HepG2 (cell line): ENCODE measurements at regions not wholly inside any gene's neighbourhood (a gene's known extent, or its start where the extent isn't known, plus 50 kb on each side); places are given as distances from the start of the nearest gene placed in this dataset.

Source experiments
- ATAC-seq: fragments of 200-7000 bp; cut with Tn5 transposase; 3 replicates; pipeline ENCODE4 v1.9.1; 2020; ENCODE audit warnings: mild to moderate bottlenecking, moderate library complexity
- BruUV-seq: library from RNA; stranded (reverse); fragments of 400-500 nt; replicated peaks from 2 replicates; lab custom pipeline; 2021; lab: Mats Ljungman, UMichigan
- CTCF ChIA-PET: fragments of 300-600 bp; formaldehyde crosslinking; extraction: SDS; loops from one replicate; lab custom pipeline; 2021; ENCODE audit warnings: low total read pairs, inconsistent platforms, low intra/inter-chr PET ratio; lab: Yijun Ruan, JAX
- POLR2A ChIA-PET: fragments of 350-600 bp; sonication (Branson Sonifier 250); formaldehyde crosslinking; loops from one replicate; lab custom pipeline; 2020; ENCODE audit warnings: antibody characterized with exemption, inconsistent platforms; lab: Yijun Ruan, JAX
- DNase-seq: peaks from one replicate; pipeline ENCODE4 v3.0.0-alpha.2; 2015; ENCODE audit warnings: low spot score
- FAIRE-seq: peaks from 3 replicates; lab custom pipeline; 2011; peaks lifted over from hg19 to GRCh38; lab: Jason Lieb, UNC
- H2AFZ ChIP-seq: one replicate; pipeline ENCODE4 v1.6.1; 2011; ENCODE audit warnings: low read length, inconsistent platforms
- H3K27ac ChIP-seq: fragments of 300-600 bp; 3 replicates; pipeline ENCODE4 v1.8.0; 2011; ENCODE audit warnings: mixed run types, mild to moderate bottlenecking, mixed read lengths, low read length, inconsistent platforms; ENCODE audit not compliant: insufficient read depth; ENCODE audit errors: extremely low read length
- H3K27me3 ChIP-seq, 2 experiments: fragments of 200-600 bp in 1 of 2; 2 replicates in 1 of 2; 3 replicates in 1 of 2; pipeline versions ENCODE4 v1.6.0 to v1.8.0; 2011; ENCODE audit warnings: low read length in 2 of 2, mild to moderate bottlenecking in 2 of 2, moderate library complexity in 2 of 2, inconsistent platforms in 1 of 2; ENCODE audit not compliant: insufficient read depth in 2 of 2, control insufficient read depth in 1 of 2
- H3K36me3 ChIP-seq, 2 experiments: fragments of 200-600 bp in 1 of 2; replicated peaks in 1 of 2; 2 replicates in 1 of 2; 3 replicates in 1 of 2; pipeline versions ENCODE4 v1.5.1 to v1.8.0; 2011; ENCODE audit warnings: low read length in 2 of 2, inconsistent platforms in 1 of 2; ENCODE audit not compliant: insufficient read depth in 2 of 2, control insufficient read depth in 1 of 2
- H3K4me1 ChIP-seq: 2 replicates; pipeline ENCODE4 v1.5.1; 2012; ENCODE audit warnings: low read length, inconsistent platforms; ENCODE audit not compliant: insufficient read depth
- H3K4me2 ChIP-seq: 2 replicates; pipeline ENCODE4 v1.6.0; 2011; ENCODE audit warnings: low read depth, low read length, inconsistent platforms
- H3K4me3 ChIP-seq, 3 experiments: fragments of 200-600 bp in 1 of 3; sonication (generic), shearing (Covaris generic) in 1 of 3; replicated peaks in 1 of 3; 2 replicates each; pipeline ENCODE4 v1.5.1; 2011 to 2016; ENCODE audit warnings: low read length in 3 of 3, inconsistent platforms in 2 of 3, low read depth in 2 of 3, mild to moderate bottlenecking in 2 of 3, control low read depth in 1 of 3, mixed read lengths in 1 of 3; ENCODE audit not compliant: insufficient read depth in 1 of 3
- H3K79me2 ChIP-seq: one replicate; pipeline ENCODE4 v1.6.1; 2011; ENCODE audit warnings: low read length, inconsistent platforms; ENCODE audit not compliant: insufficient read depth
- H3K9ac ChIP-seq: 2 replicates; pipeline ENCODE4 v1.6.0; 2011; ENCODE audit warnings: mild to moderate bottlenecking, low read depth, low read length, inconsistent platforms; ENCODE audit not compliant: insufficient read depth
- H3K9me3 ChIP-seq: 2 replicates; pipeline ENCODE4 v1.5.1; 2012; ENCODE audit warnings: mild to moderate bottlenecking, low read length
- H4K20me1 ChIP-seq: 2 replicates; pipeline ENCODE4 v1.6.0; 2011; ENCODE audit warnings: inconsistent platforms, mild to moderate bottlenecking, low read length, moderate library complexity; ENCODE audit not compliant: insufficient read depth
- ATF1 ChIP-seq: IDR thresholded peaks from 2 replicates; pipeline ENCODE4 v1.6.1; 2016; ENCODE audit warnings: mild to moderate bottlenecking, control low read depth
- MED13 ChIP-seq: sonication (generic); formaldehyde crosslinking; IDR thresholded peaks from 2 replicates; pipeline ENCODE4 v1.5.0; 2020; ENCODE audit warnings: missing genetic modification reagents
- RNF2 ChIP-seq: fragments of 450-650 bp; conservative IDR thresholded peaks from 2 replicates; pipeline ENCODE4 v1.6.1; 2016; ENCODE audit warnings: low read depth
- SAFB2 ChIP-seq: sonication (generic); formaldehyde crosslinking; IDR thresholded peaks from 2 replicates; pipeline ENCODE4 v1.5.1; 2020; ENCODE audit warnings: missing genetic modification reagents, low read depth, mild to moderate bottlenecking, borderline replicate concordance
- SRSF4 ChIP-seq: fragments of 200-400 bp; formaldehyde crosslinking; IDR thresholded peaks from one replicate; pipeline ENCODE4 v1.6.1; 2018; ENCODE audit warnings: mild to moderate bottlenecking, low read depth, low read length, moderate library complexity; ENCODE audit not compliant: poor library complexity, severe bottlenecking
- THAP8 ChIP-seq: sonication (generic); formaldehyde crosslinking; IDR thresholded peaks from 2 replicates; pipeline ENCODE4 v1.5.1; 2020; ENCODE audit warnings: missing genetic modification reagents, mild to moderate bottlenecking, borderline replicate concordance
- ZNF567 ChIP-seq: sonication (generic); formaldehyde crosslinking; IDR thresholded peaks from 2 replicates; pipeline ENCODE4 v1.8.1; 2023; ENCODE audit warnings: mild to moderate bottlenecking, missing genetic modification reagents, borderline replicate concordance
- ZNF703 ChIP-seq: sonication (generic); formaldehyde crosslinking; IDR thresholded peaks from 2 replicates; pipeline ENCODE4 v1.5.1; 2020; ENCODE audit warnings: missing genetic modification reagents, mild to moderate bottlenecking, moderate library complexity, borderline replicate concordance
- ZNF737 ChIP-seq: sonication (generic); formaldehyde crosslinking; IDR thresholded peaks from 2 replicates; pipeline ENCODE4 v1.5.0; 2020; ENCODE audit warnings: missing genetic modification reagents, mild to moderate bottlenecking, borderline replicate concordance
- WGBS: methylation state at CpG from one replicate; pipeline ENCODE4 v1.1.6; 2017; ENCODE audit warnings: low lambda C conversion rate; 5-methylcytosine and 5-hydroxymethylcytosine counted together
- in situ Hi-C: cut with HindIII; loops from 2 replicates; pipeline ENCODE4 v1.10.0; 2017; ENCODE audit warnings: low pct_unique_long_range_greater_than_20kb; ENCODE audit not compliant: extremely low pct_ligation_motif_present
- intact Hi-C: fragments of 100-400 bp; cut with micrococcal nuclease; formaldehyde crosslinking; loops from one replicate; pipeline ENCODE4 v1.10.0; 2022; ENCODE audit not compliant: unreplicated experiment
- TF ChIP-seq, protein P1 (sequence below): sonication (generic); formaldehyde crosslinking; IDR thresholded peaks from 2 replicates; pipeline ENCODE4 v1.4.0; 2020; ENCODE audit warnings: missing genetic modification reagents

- in situ Hi-C loops (no loop called here), intact Hi-C loops (loop anchor here (10.0 kb wide), 1 partner anchor 53 kb away; no protein-coding TSS in a partner anchor)
- 75% methylated on average over 1 of the region's 1 CpG for WGBS
- BruUV-seq, result no TSS peak
- Histone ChIP-seq H3K9me3 (peaks cover 7% of the 10 kb centered on the region; the same call in 1 of the 2 replicates), H3K4me2 (no peak overlapping the region), H3K4me3 (no peak overlapping the region), H3K27me3 (no peaks in the 10 kb centered on the region), H2AFZ (no peak overlapping the region), H3K4me1 (peaks cover 21% of the 10 kb centered on the region), H4K20me1 (no peaks in the 10 kb centered on the region), H3K79me2 (no peaks in the 10 kb centered on the region), H3K36me3 (no peaks in the 10 kb centered on the region), H3K27ac (no peak overlapping the region), H3K9ac (no peak overlapping the region)
- DNase-seq, result no peak
- ChIA-PET POLR2A (no interaction called here), CTCF (no interaction called here)
- no peak for ATAC-seq
- FAIRE-seq, result no peak
- TF ChIP-seq MED13 (CRISPR knock-in tag) (no peak), ZNF567 (CRISPR knock-in tag) (no peak), SAFB2 (CRISPR knock-in tag) (no peak), ZNF703 (CRISPR knock-in tag) (no peak), SRSF4 (no peak), ATF1 (no peak), RNF2 (no peak), ZNF737 (CRISPR knock-in tag) (no peak), THAP8 (CRISPR knock-in tag) (no peak)
- TF ChIP-seq, protein P1, sequence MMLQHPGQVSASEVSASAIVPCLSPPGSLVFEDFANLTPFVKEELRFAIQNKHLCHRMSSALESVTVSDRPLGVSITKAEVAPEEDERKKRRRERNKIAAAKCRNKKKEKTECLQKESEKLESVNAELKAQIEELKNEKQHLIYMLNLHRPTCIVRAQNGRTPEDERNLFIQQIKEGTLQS (CRISPR knock-in tag), result no peak
Observed at GRCh38 chr7:115137816-115138215, 215.9 kb downstream of the MDFIC start.
